ENCODE measurements at regions not wholly inside any gene's neighbourhood (a gene's known extent, or its start where the extent isn't known, plus 50 kb on each side); places are given as distances from the start of the nearest gene placed in this dataset.

- TF ChIP-seq, protein P1, sequence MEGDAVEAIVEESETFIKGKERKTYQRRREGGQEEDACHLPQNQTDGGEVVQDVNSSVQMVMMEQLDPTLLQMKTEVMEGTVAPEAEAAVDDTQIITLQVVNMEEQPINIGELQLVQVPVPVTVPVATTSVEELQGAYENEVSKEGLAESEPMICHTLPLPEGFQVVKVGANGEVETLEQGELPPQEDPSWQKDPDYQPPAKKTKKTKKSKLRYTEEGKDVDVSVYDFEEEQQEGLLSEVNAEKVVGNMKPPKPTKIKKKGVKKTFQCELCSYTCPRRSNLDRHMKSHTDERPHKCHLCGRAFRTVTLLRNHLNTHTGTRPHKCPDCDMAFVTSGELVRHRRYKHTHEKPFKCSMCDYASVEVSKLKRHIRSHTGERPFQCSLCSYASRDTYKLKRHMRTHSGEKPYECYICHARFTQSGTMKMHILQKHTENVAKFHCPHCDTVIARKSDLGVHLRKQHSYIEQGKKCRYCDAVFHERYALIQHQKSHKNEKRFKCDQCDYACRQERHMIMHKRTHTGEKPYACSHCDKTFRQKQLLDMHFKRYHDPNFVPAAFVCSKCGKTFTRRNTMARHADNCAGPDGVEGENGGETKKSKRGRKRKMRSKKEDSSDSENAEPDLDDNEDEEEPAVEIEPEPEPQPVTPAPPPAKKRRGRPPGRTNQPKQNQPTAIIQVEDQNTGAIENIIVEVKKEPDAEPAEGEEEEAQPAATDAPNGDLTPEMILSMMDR (IDR thresholded peaks at IDR 0.05), result no peak
- no peak for TF ChIP-seq TCF7L2 (IDR thresholded peaks at IDR 0.05; ENCODE audit: low read depth, low read length)
- no peak for TF ChIP-seq SIN3A (IDR thresholded peaks at IDR 0.05; ENCODE audit: borderline replicate concordance, insufficient read depth, low read depth, low read length)
- TF ChIP-seq, protein P2, sequence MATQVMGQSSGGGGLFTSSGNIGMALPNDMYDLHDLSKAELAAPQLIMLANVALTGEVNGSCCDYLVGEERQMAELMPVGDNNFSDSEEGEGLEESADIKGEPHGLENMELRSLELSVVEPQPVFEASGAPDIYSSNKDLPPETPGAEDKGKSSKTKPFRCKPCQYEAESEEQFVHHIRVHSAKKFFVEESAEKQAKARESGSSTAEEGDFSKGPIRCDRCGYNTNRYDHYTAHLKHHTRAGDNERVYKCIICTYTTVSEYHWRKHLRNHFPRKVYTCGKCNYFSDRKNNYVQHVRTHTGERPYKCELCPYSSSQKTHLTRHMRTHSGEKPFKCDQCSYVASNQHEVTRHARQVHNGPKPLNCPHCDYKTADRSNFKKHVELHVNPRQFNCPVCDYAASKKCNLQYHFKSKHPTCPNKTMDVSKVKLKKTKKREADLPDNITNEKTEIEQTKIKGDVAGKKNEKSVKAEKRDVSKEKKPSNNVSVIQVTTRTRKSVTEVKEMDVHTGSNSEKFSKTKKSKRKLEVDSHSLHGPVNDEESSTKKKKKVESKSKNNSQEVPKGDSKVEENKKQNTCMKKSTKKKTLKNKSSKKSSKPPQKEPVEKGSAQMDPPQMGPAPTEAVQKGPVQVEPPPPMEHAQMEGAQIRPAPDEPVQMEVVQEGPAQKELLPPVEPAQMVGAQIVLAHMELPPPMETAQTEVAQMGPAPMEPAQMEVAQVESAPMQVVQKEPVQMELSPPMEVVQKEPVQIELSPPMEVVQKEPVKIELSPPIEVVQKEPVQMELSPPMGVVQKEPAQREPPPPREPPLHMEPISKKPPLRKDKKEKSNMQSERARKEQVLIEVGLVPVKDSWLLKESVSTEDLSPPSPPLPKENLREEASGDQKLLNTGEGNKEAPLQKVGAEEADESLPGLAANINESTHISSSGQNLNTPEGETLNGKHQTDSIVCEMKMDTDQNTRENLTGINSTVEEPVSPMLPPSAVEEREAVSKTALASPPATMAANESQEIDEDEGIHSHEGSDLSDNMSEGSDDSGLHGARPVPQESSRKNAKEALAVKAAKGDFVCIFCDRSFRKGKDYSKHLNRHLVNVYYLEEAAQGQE (IDR thresholded peaks at IDR 0.05; ENCODE audit: insufficient read depth in 1 of 2, low read depth in 2 of 2, low read length in 1 of 2), result no peak
These were observed 69.4 kb upstream of the ASB18 start for GRCh38 chr2:236333417-236334121.
